ENCODE measurements at regions not wholly inside any gene's neighbourhood (a gene's known extent, or its start where the extent isn't known, plus 50 kb on each side); places are given as distances from the start of the nearest gene placed in this dataset.

DNA sequence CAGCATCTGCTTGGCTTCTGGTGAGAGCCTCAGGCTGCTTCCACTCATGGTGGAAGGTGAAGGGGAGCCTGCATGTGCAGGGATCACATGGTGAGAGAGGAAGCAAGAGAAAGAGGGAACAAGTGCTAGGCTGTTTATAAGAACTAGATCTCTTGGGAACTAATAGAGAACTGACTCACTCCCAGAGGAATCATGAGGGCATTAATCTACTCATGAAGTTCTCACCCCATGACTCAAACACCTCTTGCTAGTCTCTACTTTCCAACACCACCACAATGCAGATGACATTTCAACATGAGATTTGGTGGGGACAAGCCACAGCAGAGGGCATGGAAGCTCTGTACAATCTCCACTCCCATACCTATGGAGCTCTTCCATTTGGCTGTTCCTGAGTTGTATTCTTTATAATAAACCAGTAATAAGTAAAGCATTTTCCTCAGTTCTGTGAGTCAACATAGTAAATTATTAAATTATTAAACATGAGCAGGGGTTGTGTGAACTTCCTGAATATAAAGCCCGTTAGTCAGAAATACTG is 524.1 kb upstream of the NRSN1 start:
- no peaks in the 10 kb centered on the region for H3K36me3 Mint-ChIP-seq
- Histone ChIP-seq H3K4me2 (no peak overlapping the region), H3K4me3 (no peak overlapping the region), H4K20me1 (ENCODE audit: low read depth) (no peaks in the 10 kb centered on the region), H3K4me1 (no peaks in the 10 kb centered on the region), H3K27ac (no peak overlapping the region), H3K36me3 (no peaks in the 10 kb centered on the region), H3F3A (ENCODE audit: low read depth) (no peaks in the 10 kb centered on the region), H3K9ac (no peak overlapping the region), H3K79me2 (ENCODE audit: low read depth) (no peaks in the 10 kb centered on the region), H3K27me3 (no peaks in the 10 kb centered on the region), H3K9me3 (ENCODE audit: low read depth) (no peaks in the 10 kb centered on the region), H2AFZ (replicated peaks) (no peak overlapping the region)
- no peaks in the 10 kb centered on the region for H3K4me1 Mint-ChIP-seq
- no peak overlapping the region for H3K27ac Mint-ChIP-seq
- TF ChIP-seq EZH2 (IDR thresholded peaks at IDR 0.05) (no peak), EZH2phosphoT487 (IDR thresholded peaks at IDR 0.05) (no peak)
- TF ChIP-seq, protein P1, sequence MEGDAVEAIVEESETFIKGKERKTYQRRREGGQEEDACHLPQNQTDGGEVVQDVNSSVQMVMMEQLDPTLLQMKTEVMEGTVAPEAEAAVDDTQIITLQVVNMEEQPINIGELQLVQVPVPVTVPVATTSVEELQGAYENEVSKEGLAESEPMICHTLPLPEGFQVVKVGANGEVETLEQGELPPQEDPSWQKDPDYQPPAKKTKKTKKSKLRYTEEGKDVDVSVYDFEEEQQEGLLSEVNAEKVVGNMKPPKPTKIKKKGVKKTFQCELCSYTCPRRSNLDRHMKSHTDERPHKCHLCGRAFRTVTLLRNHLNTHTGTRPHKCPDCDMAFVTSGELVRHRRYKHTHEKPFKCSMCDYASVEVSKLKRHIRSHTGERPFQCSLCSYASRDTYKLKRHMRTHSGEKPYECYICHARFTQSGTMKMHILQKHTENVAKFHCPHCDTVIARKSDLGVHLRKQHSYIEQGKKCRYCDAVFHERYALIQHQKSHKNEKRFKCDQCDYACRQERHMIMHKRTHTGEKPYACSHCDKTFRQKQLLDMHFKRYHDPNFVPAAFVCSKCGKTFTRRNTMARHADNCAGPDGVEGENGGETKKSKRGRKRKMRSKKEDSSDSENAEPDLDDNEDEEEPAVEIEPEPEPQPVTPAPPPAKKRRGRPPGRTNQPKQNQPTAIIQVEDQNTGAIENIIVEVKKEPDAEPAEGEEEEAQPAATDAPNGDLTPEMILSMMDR (IDR thresholded peaks at IDR 0.05), result no peak
- H3K4me3 Mint-ChIP-seq, result no peak overlapping the region
- DNase-seq (ENCODE audit: low spot score), result no peak
- peaks cover 12% of the 10 kb centered on the region for H3K9me3 Mint-ChIP-seq
- H3K27me3 Mint-ChIP-seq (ENCODE audit: insufficient read depth, low read depth), result peaks cover 5% of the 10 kb centered on the region

DNA sequence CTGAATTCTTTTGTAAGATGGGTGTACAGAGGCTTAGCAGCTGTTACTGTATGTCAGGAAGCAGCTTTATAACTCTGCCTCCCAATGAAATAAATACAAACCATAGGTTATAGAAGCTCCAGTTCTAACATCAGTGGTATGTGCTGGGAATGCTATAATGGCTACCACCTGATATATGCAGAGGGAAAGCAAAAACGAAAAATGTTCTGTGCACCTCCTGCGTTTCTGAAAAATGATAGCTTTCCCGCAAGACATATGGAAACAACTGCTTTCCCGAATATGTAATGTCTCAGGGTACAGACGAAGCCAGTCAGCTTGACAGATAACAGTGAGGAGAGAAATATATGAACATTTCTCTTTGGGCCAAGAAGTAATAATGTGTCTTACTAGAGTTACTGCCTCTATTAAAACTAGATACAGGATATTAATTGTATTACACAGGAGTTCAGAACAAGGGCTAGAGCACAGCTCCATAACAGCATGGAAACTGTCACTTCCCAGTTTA is 517.0 kb upstream of the NRSN1 start:
- H3F3A ChIP-seq (ENCODE audit: low read depth), result no peaks in the 10 kb centered on the region
- H3K27me3 ChIP-seq, result no peaks in the 10 kb centered on the region
- DNase-seq (ENCODE audit: low spot score), result no peak
- H3K36me3 ChIP-seq, result no peaks in the 10 kb centered on the region
- H3K36me3 Mint-ChIP-seq, result no peaks in the 10 kb centered on the region
- H3K79me2 ChIP-seq (ENCODE audit: low read depth), result no peaks in the 10 kb centered on the region
- H3K27ac ChIP-seq, result no peak overlapping the region
- no peaks in the 10 kb centered on the region for H3K4me1 ChIP-seq
- H3K4me2 ChIP-seq, result no peak overlapping the region
- H3K4me1 Mint-ChIP-seq, result peaks cover 6% of the 10 kb centered on the region
- H3K4me3 Mint-ChIP-seq, result no peak overlapping the region
- H3K9ac ChIP-seq, result no peak overlapping the region
- peaks cover 7% of the 10 kb centered on the region for H3K9me3 Mint-ChIP-seq
- no peak overlapping the region for H3K4me3 ChIP-seq
- H4K20me1 ChIP-seq (ENCODE audit: low read depth), result no peaks in the 10 kb centered on the region
- H3K27me3 Mint-ChIP-seq (ENCODE audit: insufficient read depth, low read depth), result peaks cover 2% of the 10 kb centered on the region
- no peaks in the 10 kb centered on the region for H3K9me3 ChIP-seq (ENCODE audit: low read depth)
- H3K27ac Mint-ChIP-seq, result no peak overlapping the region
- H2AFZ ChIP-seq (replicated peaks), result no peak overlapping the region
- no peak for TF ChIP-seq EZH2 (IDR thresholded peaks at IDR 0.05)
- no peak for TF ChIP-seq EZH2phosphoT487 (IDR thresholded peaks at IDR 0.05)
- TF ChIP-seq, protein P1 (IDR thresholded peaks at IDR 0.05), result no peak

DNA sequence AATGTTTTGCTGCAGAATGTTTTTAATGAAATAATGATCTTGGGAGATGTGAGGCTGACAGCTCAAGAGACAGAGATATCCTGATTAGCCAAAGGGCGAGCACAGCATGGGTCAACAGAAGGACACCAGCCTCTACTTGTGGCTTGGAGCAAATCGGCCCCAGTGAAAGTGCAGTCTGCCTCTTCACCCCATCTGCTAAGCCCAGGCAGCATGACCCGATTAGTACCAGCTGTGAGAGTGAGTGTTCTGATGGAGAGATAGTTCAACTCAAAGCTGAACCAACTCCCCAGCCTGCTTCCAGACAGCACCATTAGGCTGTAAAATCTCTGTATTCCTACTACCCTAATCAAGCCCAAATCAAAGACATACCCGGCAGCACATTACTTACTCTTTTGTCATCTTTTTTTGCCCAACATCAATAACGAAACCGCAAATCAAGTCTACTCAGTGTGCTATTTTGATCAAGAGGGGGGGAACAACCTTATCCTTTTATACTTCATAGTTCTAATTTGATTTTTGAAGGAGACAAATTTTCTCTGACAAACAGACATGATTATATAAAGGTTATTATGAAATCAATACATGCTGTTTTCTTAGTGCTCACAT is 514.1 kb upstream of the NRSN1 start:
- peaks cover 2% of the 10 kb centered on the region for H3K27me3 Mint-ChIP-seq (ENCODE audit: insufficient read depth, low read depth)
- no peak overlapping the region for H3K27ac Mint-ChIP-seq
- no peak for DNase-seq (ENCODE audit: low spot score)

More for the DNA sequence above, 514.1 kb upstream of the NRSN1 start:
- Histone ChIP-seq H3K36me3 (no peaks in the 10 kb centered on the region), H3K4me3 (no peak overlapping the region), H4K20me1 (ENCODE audit: low read depth) (no peaks in the 10 kb centered on the region), H3K9me3 (ENCODE audit: low read depth) (no peaks in the 10 kb centered on the region), H3K27me3 (no peaks in the 10 kb centered on the region), H3F3A (ENCODE audit: low read depth) (no peaks in the 10 kb centered on the region), H3K4me1 (no peaks in the 10 kb centered on the region), H2AFZ (replicated peaks) (peak overlapping the region; percentile 19), H3K4me2 (no peak overlapping the region), H3K27ac (no peak overlapping the region), H3K9ac (no peak overlapping the region), H3K79me2 (ENCODE audit: low read depth) (no peaks in the 10 kb centered on the region)
- Mint-ChIP-seq H3K9me3 (no peaks in the 10 kb centered on the region), H3K4me3 (no peak overlapping the region), H3K4me1 (peaks cover 6% of the 10 kb centered on the region), H3K36me3 (no peaks in the 10 kb centered on the region)
- TF ChIP-seq EZH2phosphoT487 (IDR thresholded peaks at IDR 0.05) (no peak), EZH2 (IDR thresholded peaks at IDR 0.05) (no peak)
- TF ChIP-seq, protein P1 (IDR thresholded peaks at IDR 0.05), result no peak

Measured in neural progenitor cell (in vitro differentiated cells).